Body of pancreas (tissue), 4 donors: ENCODE measurements at regions not wholly inside any gene's neighbourhood (a gene's known extent, or its start where the extent isn't known, plus 50 kb on each side); places are given as distances from the start of the nearest gene placed in this dataset.

Experiments
- ATAC-seq: fragments of 150-250 bp; one replicate; pipeline ENCODE4 v1.9.1; 2016
- DNase-seq, 4 donors: peaks; one replicate each; pipeline ENCODE4 v3.0.0-alpha.2; 2019
- H3K27ac ChIP-seq, 4 donors: fragments of 200-600 bp; sonication (generic); 1 replicate in 3 of 4; 2 replicates in 1 of 4; pipeline versions ENCODE4 v1.5.1 to v1.6.1; 2016 to 2019; ENCODE audit warnings: mild to moderate bottlenecking in 1 of 4, mixed read lengths in 1 of 4, moderate library complexity in 1 of 4
- H3K27me3 ChIP-seq, 2 donors: fragments of 200-600 bp; sonication (generic); one replicate each; pipeline ENCODE4 v1.6.0; 2016; ENCODE audit warnings: mild to moderate bottlenecking in 1 of 2
- H3K36me3 ChIP-seq, 2 donors: fragments of 200-600 bp; sonication (generic); replicated peaks in 1 of 2; 2 replicates each; pipeline ENCODE4 v1.5.1; 2016; ENCODE audit warnings: low read depth in 2 of 2; ENCODE audit not compliant: insufficient read depth in 1 of 2
- H3K4me1 ChIP-seq: fragments of 200-600 bp; sonication (generic); one replicate; pipeline ENCODE4 v1.6.0; 2016
- H3K4me3 ChIP-seq, 2 donors: fragments of 200-600 bp; sonication (generic); 1 replicate in 1 of 2; 2 replicates in 1 of 2; pipeline ENCODE4 v1.5.1; 2016 to 2019
- H3K9me3 ChIP-seq, 3 donors: fragments of 200-600 bp; sonication (generic); 1 replicate in 2 of 3; 2 replicates in 1 of 3; pipeline ENCODE4 v1.5.1; 2016
- POLR2A ChIP-seq, 3 donors: fragments of 450-650 bp; IDR thresholded peaks; one replicate each; pipeline ENCODE4 v1.6.1; 2016; ENCODE audit warnings: antibody characterized with exemption in 3 of 3, mild to moderate bottlenecking in 2 of 3
- WGBS, 2 donors: methylation state at CpG; one replicate each; pipeline ENCODE4 v1.1.5; 2017; 5-methylcytosine and 5-hydroxymethylcytosine counted together
- intact Hi-C: fragments of 100-400 bp; cut with DNase I; formaldehyde crosslinking; loops from one replicate; pipeline ENCODE4 v1.15.1; 2023
- TF ChIP-seq, protein P1 (sequence below), 7 experiments: fragments of 450-650 bp in 4 of 7; fragments of 200-600 bp in 3 of 7; sonication (generic) in 3 of 7; IDR thresholded peaks; one replicate each; pipeline ENCODE4 v1.5.1; 2016 to 2019; ENCODE audit warnings: antibody characterized with exemption in 7 of 7

- no peaks in the 10 kb centered on the region for H3K4me1 ChIP-seq
- no peak overlapping the region for H3K4me3 ChIP-seq
- intact Hi-C loops: no loop called here
- H3K27me3 ChIP-seq: no peaks in the 10 kb centered on the region
- no peaks in the 10 kb centered on the region for H3K9me3 ChIP-seq
- WGBS, 2 donors: 26 to 36% methylated on average over 1 of the region's 1 CpG
- H3K36me3 ChIP-seq: no peaks in the 10 kb centered on the region
- TF ChIP-seq, protein P1, sequence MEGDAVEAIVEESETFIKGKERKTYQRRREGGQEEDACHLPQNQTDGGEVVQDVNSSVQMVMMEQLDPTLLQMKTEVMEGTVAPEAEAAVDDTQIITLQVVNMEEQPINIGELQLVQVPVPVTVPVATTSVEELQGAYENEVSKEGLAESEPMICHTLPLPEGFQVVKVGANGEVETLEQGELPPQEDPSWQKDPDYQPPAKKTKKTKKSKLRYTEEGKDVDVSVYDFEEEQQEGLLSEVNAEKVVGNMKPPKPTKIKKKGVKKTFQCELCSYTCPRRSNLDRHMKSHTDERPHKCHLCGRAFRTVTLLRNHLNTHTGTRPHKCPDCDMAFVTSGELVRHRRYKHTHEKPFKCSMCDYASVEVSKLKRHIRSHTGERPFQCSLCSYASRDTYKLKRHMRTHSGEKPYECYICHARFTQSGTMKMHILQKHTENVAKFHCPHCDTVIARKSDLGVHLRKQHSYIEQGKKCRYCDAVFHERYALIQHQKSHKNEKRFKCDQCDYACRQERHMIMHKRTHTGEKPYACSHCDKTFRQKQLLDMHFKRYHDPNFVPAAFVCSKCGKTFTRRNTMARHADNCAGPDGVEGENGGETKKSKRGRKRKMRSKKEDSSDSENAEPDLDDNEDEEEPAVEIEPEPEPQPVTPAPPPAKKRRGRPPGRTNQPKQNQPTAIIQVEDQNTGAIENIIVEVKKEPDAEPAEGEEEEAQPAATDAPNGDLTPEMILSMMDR (IDR thresholded peaks at IDR 0.05): no peak
- TF ChIP-seq POLR2A (IDR thresholded peaks at IDR 0.05): no peak
- DNase-seq (no peak), ATAC-seq (no peak)
- no peak overlapping the region for H3K27ac ChIP-seq
These were observed 398.6 kb downstream of the RFPL4B start for GRCh38 chr6:112745765-112746164.

- Histone ChIP-seq H3K36me3 (no peaks in the 10 kb centered on the region), H3K4me1 (no peaks in the 10 kb centered on the region), H3K27ac (no peak overlapping the region), H3K9me3 (no peaks in the 10 kb centered on the region), H3K4me3 (no peak overlapping the region), H3K27me3 (no peaks in the 10 kb centered on the region)
- intact Hi-C loops: no loop called here
- TF ChIP-seq, protein P1 (IDR thresholded peaks at IDR 0.05): no peak
- TF ChIP-seq POLR2A (IDR thresholded peaks at IDR 0.05): no peak
- 79 to 90% methylated on average over 5 of the region's 5 CpGs for WGBS, 2 donors
- DNase-seq (no peak), ATAC-seq (no peak)
These were observed 402.5 kb downstream of the RFPL4B start for GRCh38 chr6:112749673-112750072.

DNA sequence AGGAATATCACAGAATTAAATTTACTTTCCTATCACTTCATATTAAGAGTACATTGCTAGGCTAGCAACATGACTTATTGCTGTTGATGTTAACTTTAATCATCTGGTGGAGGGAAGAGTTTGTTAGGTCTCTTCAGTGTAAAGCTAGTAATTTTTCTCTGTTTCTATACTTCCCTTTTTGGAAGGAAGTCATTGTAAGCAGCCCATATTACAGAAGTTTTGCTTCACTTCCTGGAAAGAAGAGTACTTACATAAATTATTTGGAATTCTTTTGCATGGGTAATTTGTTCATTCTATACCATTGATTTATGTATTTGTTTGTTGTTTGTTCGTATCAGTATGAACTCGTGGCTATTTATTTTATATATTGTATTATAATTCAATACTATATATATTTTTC lies 405.2 kb downstream of the RFPL4B start:
- no peaks in the 10 kb centered on the region for H3K4me1 ChIP-seq
- no peak overlapping the region for H3K4me3 ChIP-seq
- DNase-seq (no peak), ATAC-seq (no peak)
- 58% methylated on average over 2 of the region's 2 CpGs for WGBS, 2 donors
- H3K27ac ChIP-seq: no peak overlapping the region
- intact Hi-C loops: no loop called here
- H3K9me3 ChIP-seq: no peaks in the 10 kb centered on the region
- no peaks in the 10 kb centered on the region for H3K27me3 ChIP-seq
- H3K36me3 ChIP-seq: no peaks in the 10 kb centered on the region
- TF ChIP-seq, protein P1 (IDR thresholded peaks at IDR 0.05): no peak
- no peak for TF ChIP-seq POLR2A (IDR thresholded peaks at IDR 0.05)

- DNase-seq: no peak
- no peak for ATAC-seq
- Histone ChIP-seq H3K27me3 (no peaks in the 10 kb centered on the region), H3K9me3 (no peaks in the 10 kb centered on the region), H3K4me1 (no peaks in the 10 kb centered on the region), H3K36me3 (no peaks in the 10 kb centered on the region), H3K27ac (no peak overlapping the region), H3K4me3 (no peak overlapping the region)
- intact Hi-C loops: no loop called here
- TF ChIP-seq, protein P1 (IDR thresholded peaks at IDR 0.05): no peak
- no peak for TF ChIP-seq POLR2A (IDR thresholded peaks at IDR 0.05)
These were observed 405.7 kb downstream of the RFPL4B start for GRCh38 chr6:112752791-112753190.

DNA sequence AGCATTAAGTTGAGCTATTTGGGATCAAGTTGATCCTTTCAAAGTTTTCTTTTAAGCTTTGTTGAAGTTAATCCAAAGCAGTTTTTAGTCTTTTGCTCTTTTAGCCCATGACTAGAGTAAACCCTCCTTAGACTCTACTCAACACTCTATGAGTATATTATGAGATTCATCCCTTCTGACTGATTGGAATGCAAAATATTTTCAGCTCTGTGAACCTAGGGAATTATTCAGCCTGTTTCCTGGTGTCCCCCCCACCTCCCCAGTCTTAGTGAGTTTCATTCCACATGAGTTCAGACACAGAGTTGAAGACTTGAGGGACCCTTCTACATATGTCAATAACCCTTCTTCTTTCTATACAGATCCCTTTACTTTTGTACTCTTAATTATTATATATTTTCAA lies 413.7 kb downstream of the RFPL4B start:
- intact Hi-C loops: no loop called here

More for the DNA sequence above, 413.7 kb downstream of the RFPL4B start:
- no peak overlapping the region for H3K4me3 ChIP-seq
- H3K9me3 ChIP-seq: no peaks in the 10 kb centered on the region
- no peak for DNase-seq
- no peak for ATAC-seq
- no peak overlapping the region for H3K27ac ChIP-seq
- H3K4me1 ChIP-seq: no peaks in the 10 kb centered on the region
- no peak for TF ChIP-seq POLR2A (IDR thresholded peaks at IDR 0.05)
- TF ChIP-seq, protein P1 (IDR thresholded peaks at IDR 0.05): no peak
- no peaks in the 10 kb centered on the region for H3K27me3 ChIP-seq
- no peaks in the 10 kb centered on the region for H3K36me3 ChIP-seq
